GM10248 (cell line): ENCODE measurements at regions not wholly inside any gene's neighbourhood (a gene's known extent, or its start where the extent isn't known, plus 50 kb on each side); places are given as distances from the start of the nearest gene placed in this dataset.
A peak's percentile ranks its signal among the peaks of the same experiment; 100 is the strongest.

Experiments used
- CTCF ChIA-PET: fragments of 300-600 bp; sonication (Branson Sonifier 250); formaldehyde crosslinking; extraction: SDS; loops from one replicate; lab custom pipeline; 2021; ENCODE audit warnings: antibody characterized with exemption; lab: Yijun Ruan, JAX
- POLR2A ChIA-PET: fragments of 350-650 bp; sonication (Branson Sonifier 250); formaldehyde crosslinking; extraction: SDS; loops from one replicate; lab custom pipeline; 2020; ENCODE audit warnings: antibody characterized with exemption; lab: Yijun Ruan, JAX
- DNase-seq: peaks from one replicate; pipeline ENCODE4 v3.0.0; 2012; ENCODE audit errors: extremely low spot score
- CTCF ChIP-seq: IDR thresholded peaks from 2 replicates; pipeline ENCODE4 v1.5.1; 2012; ENCODE audit warnings: mild to moderate bottlenecking, low read depth; ENCODE audit errors: extremely low read depth, missing control alignments, control extremely low read depth

GRCh38 chr13:40060296-40061007 is 405.0 kb downstream of the COG6 start:
- DNase-seq: peak; percentile 48
- ChIA-PET POLR2A (no interaction called here), CTCF (interaction anchor here (0.8 to 2.4 kb wide), 7 partner anchors 9 to 776 kb away, joined by 3 to 19 read pairs (median 3); no protein-coding TSS in a partner anchor)
- no peak for TF ChIP-seq CTCF

- no peak for DNase-seq
- no peak for TF ChIP-seq CTCF
- POLR2A ChIA-PET: no interaction called here
Observed at GRCh38 chr13:40061466-40062450, 406.3 kb downstream of the COG6 start.

GRCh38 chr13:40063278-40063698 is 407.8 kb downstream of the COG6 start:
- no peak for DNase-seq
- no peak for TF ChIP-seq CTCF
- CTCF ChIA-PET: interaction anchor here (0.8 kb wide), 1 partner anchor 64 kb away, joined by 3 read pairs; no protein-coding TSS in a partner anchor
- POLR2A ChIA-PET: no interaction called here

More at GRCh38 chr13:40061466-40062450, 406.3 kb downstream of the COG6 start:
- CTCF ChIA-PET: interaction anchor here (0.9 to 2.4 kb wide), 5 partner anchors 7 to 716 kb away, joined by 3 to 19 read pairs (median 3); no protein-coding TSS in a partner anchor

GRCh38 chr13:40063703-40064102 is 408.2 kb downstream of the COG6 start:
- CTCF ChIA-PET: interaction anchor here (0.8 kb wide), 1 partner anchor 64 kb away, joined by 3 read pairs; no protein-coding TSS in a partner anchor
- POLR2A ChIA-PET: no interaction called here
- TF ChIP-seq CTCF: no peak
- no peak for DNase-seq

- TF ChIP-seq CTCF: no peak
- ChIA-PET POLR2A (no interaction called here), CTCF (interaction anchor here (0.8 to 6.2 kb wide), 4 partner anchors 63 to 713 kb away, joined by 3 to 89 read pairs (median 4); no protein-coding TSS in a partner anchor)
- no peak for DNase-seq
Observed at GRCh38 chr13:40064154-40065097, 409.0 kb downstream of the COG6 start.
